ENCODE measurements at regions not wholly inside any gene's neighbourhood (a gene's known extent, or its start where the extent isn't known, plus 50 kb on each side); places are given as distances from the start of the nearest gene placed in this dataset.

DNA sequence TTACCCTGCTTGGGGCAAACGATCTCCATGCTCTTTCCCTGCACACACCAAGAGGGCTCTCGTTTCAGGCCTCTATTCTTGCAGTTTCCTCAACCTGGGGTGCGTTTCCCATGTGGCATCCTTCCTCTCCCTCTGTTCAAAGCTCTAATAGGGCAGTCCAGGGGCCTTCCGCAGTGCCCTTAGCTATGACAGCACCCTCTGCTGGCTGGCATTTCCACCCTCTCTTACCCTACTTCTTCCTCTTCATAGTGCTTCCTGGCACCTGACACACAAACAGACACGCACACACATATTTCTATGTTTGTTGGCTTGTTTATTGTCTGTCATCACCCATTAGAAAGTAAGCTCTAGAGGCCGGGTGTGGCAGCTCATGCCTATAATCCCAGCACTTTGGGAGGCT is 294.0 kb downstream of the CLIC5 start:
- Histone ChIP-seq H3K36me3 (ENCODE audit: control insufficient read depth, insufficient read depth, low read length) (no peaks in the 10 kb centered on the region), H3K4me3 (ENCODE audit: low read depth, low read length) (no peak overlapping the region), H3K27me3 (ENCODE audit: control insufficient read depth, insufficient read depth, low read length) (no peaks in the 10 kb centered on the region)
- TF ChIP-seq, protein P1, sequence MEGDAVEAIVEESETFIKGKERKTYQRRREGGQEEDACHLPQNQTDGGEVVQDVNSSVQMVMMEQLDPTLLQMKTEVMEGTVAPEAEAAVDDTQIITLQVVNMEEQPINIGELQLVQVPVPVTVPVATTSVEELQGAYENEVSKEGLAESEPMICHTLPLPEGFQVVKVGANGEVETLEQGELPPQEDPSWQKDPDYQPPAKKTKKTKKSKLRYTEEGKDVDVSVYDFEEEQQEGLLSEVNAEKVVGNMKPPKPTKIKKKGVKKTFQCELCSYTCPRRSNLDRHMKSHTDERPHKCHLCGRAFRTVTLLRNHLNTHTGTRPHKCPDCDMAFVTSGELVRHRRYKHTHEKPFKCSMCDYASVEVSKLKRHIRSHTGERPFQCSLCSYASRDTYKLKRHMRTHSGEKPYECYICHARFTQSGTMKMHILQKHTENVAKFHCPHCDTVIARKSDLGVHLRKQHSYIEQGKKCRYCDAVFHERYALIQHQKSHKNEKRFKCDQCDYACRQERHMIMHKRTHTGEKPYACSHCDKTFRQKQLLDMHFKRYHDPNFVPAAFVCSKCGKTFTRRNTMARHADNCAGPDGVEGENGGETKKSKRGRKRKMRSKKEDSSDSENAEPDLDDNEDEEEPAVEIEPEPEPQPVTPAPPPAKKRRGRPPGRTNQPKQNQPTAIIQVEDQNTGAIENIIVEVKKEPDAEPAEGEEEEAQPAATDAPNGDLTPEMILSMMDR (IDR thresholded peaks at IDR 0.05; ENCODE audit: insufficient read depth, low read length, poor library complexity, severe bottlenecking), result no peak
- no peak for DNase-seq (ENCODE audit: low read depth)

DNA sequence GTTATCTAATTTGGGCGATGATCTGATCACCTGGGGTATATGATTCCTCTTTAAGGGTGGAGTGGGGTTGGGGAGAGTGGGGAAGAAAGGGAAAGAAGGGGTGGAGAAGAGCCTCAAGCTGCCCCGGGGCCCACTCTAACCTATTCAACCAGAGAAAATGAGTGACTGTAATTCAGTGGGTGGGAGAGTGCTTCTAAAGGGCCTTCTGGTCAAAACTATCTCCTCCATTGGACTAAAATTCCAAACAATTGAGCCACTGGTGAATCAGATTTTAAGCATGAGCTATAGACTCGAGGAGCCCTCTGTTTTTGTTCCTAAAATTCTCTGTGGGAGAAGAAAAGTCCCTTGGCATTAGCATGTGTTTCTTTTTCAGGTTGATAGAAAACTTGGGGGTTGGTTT is 296.8 kb downstream of the CLIC5 start:
- Histone ChIP-seq H3K4me3 (ENCODE audit: low read depth, low read length) (no peak overlapping the region), H3K36me3 (ENCODE audit: control insufficient read depth, insufficient read depth, low read length) (no peaks in the 10 kb centered on the region), H3K27me3 (ENCODE audit: control insufficient read depth, insufficient read depth, low read length) (no peaks in the 10 kb centered on the region)
- no peak for DNase-seq (ENCODE audit: low read depth)
- TF ChIP-seq, protein P1 (IDR thresholded peaks at IDR 0.05; ENCODE audit: insufficient read depth, low read length, poor library complexity, severe bottlenecking), result no peak

DNA sequence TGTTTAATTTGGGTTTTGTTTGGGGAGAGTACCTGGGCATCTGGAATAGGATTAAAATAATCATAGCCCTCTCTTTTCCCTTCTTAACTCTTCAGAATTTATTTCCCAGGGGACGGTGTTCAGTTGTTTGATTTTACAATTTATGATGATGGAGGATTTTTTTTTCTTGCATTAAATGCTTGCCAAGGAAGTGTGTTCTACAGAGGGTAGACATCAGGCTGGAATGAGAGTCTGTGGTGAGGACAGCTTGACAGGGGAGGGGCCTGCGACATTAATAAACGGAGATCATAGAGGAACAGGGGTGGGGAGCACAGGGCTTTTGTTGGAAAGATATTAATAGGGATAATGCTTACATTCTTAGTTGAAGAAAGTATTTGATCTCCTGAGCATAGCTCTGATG is 297.5 kb downstream of the CLIC5 start:
- Histone ChIP-seq H3K4me3 (ENCODE audit: low read depth, low read length) (no peak overlapping the region), H3K36me3 (ENCODE audit: control insufficient read depth, insufficient read depth, low read length) (no peaks in the 10 kb centered on the region), H3K27me3 (ENCODE audit: control insufficient read depth, insufficient read depth, low read length) (no peaks in the 10 kb centered on the region)
- TF ChIP-seq, protein P1 (IDR thresholded peaks at IDR 0.05; ENCODE audit: insufficient read depth, low read length, poor library complexity, severe bottlenecking), result no peak
- DNase-seq (ENCODE audit: low read depth), result no peak

DNA sequence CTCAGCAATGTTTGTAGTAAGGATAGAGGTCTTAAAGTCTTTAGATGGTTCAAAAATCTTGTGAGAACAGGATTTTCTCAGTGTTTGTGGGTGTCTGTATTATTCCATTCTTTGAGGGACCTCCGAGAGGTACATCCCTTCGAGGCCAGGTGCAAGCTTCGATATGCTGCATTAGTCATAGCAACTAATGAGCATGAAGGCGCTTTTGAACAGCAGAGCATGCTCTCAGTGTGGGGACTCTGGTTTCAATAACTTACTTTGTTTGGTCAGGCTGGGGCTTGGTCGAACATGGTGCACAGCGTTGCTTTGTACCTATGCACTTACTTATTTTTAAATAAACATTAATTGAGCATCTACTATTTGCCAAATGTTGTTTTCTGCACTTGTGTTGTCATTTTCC is 297.9 kb downstream of the CLIC5 start:
- no peak overlapping the region for H3K4me3 ChIP-seq (ENCODE audit: low read depth, low read length)
- no peak for DNase-seq (ENCODE audit: low read depth)
- H3K36me3 ChIP-seq (ENCODE audit: control insufficient read depth, insufficient read depth, low read length), result no peaks in the 10 kb centered on the region
- TF ChIP-seq, protein P1 (IDR thresholded peaks at IDR 0.05; ENCODE audit: insufficient read depth, low read length, poor library complexity, severe bottlenecking), result no peak
- no peaks in the 10 kb centered on the region for H3K27me3 ChIP-seq (ENCODE audit: control insufficient read depth, insufficient read depth, low read length)

GRCh38 chr6:45717027-45717426 is 298.6 kb downstream of the CLIC5 start:
- no peak overlapping the region for H3K4me3 ChIP-seq (ENCODE audit: low read depth, low read length)
- H3K36me3 ChIP-seq (ENCODE audit: control insufficient read depth, insufficient read depth, low read length), result no peaks in the 10 kb centered on the region
- no peaks in the 10 kb centered on the region for H3K27me3 ChIP-seq (ENCODE audit: control insufficient read depth, insufficient read depth, low read length)
- TF ChIP-seq, protein P1 (IDR thresholded peaks at IDR 0.05; ENCODE audit: insufficient read depth, low read length, poor library complexity, severe bottlenecking), result no peak
- no peak for DNase-seq (ENCODE audit: low read depth)

GRCh38 chr6:45715508-45715803 is 300.2 kb downstream of the CLIC5 start:
- H3K36me3 ChIP-seq (ENCODE audit: control insufficient read depth, insufficient read depth, low read length), result no peaks in the 10 kb centered on the region
- DNase-seq (ENCODE audit: low read depth), result no peak
- no peak overlapping the region for H3K4me3 ChIP-seq (ENCODE audit: low read depth, low read length)
- TF ChIP-seq, protein P1 (IDR thresholded peaks at IDR 0.05; ENCODE audit: insufficient read depth, low read length, poor library complexity, severe bottlenecking), result no peak
- no peaks in the 10 kb centered on the region for H3K27me3 ChIP-seq (ENCODE audit: control insufficient read depth, insufficient read depth, low read length)
